Spleen (tissue), 7 donors: ENCODE measurements at regions not wholly inside any gene's neighbourhood (a gene's known extent, or its start where the extent isn't known, plus 50 kb on each side); places are given as distances from the start of the nearest gene placed in this dataset.

Source experiments
- CTCF ChIP-seq, 11 experiments: fragments of 200-600 bp in 7 of 11; fragments of 450-650 bp in 4 of 11; sonication (generic) in 4 of 11; IDR thresholded peaks in 8 of 11; conservative IDR thresholded peaks in 3 of 11; 1 replicate in 7 of 11; 2 replicates in 4 of 11; pipeline versions ENCODE4 v1.4.0 to v1.8.0; 2016 to 2021; ENCODE audit warnings: antibody characterized with exemption in 11 of 11, inconsistent platforms in 4 of 11, mild to moderate bottlenecking in 1 of 11
- POLR2A ChIP-seq, 3 donors: fragments of 450-650 bp; IDR thresholded peaks; one replicate each; pipeline ENCODE4 v1.5.1; 2017; ENCODE audit warnings: antibody characterized with exemption in 3 of 3, mild to moderate bottlenecking in 1 of 3
- POLR2AphosphoS5 ChIP-seq, 3 donors: sonication (generic); formaldehyde crosslinking; IDR thresholded peaks; one replicate each; pipeline ENCODE4 v1.5.1; 2017; ENCODE audit warnings: antibody characterized with exemption in 3 of 3
- donor health status: DM: no; HTN: no; CAD: no; lungs with moderate emphysema.
- donor health status: DM: no; HTN: no; CAD: no.
- donor health status: DM: no; HTN: no; CAD: no.

- no peak for TF ChIP-seq POLR2AphosphoS5 (IDR thresholded peaks at IDR 0.05)
- TF ChIP-seq CTCF (IDR thresholded peaks at IDR 0.05 in 8 of 11, conservative IDR thresholded peaks at IDR 0.05 in 3 of 11) = no peak
- TF ChIP-seq POLR2A (IDR thresholded peaks at IDR 0.05) = no peak
Observed at GRCh38 chr9:8179381-8180053, 379.9 kb upstream of the DMAC1 start.
